Upper lobe of left lung (tissue), 6 donors: ENCODE measurements at regions not wholly inside any gene's neighbourhood (a gene's known extent, or its start where the extent isn't known, plus 50 kb on each side); places are given as distances from the start of the nearest gene placed in this dataset.
A peak's percentile ranks its signal among the peaks of the same experiment; 100 is the strongest.
"Not testable (repeated sequence)": the region's sequence is repeated elsewhere in the genome, so short reads cannot be mapped to it uniquely, and the experiment has no call there.

Experiments
- ATAC-seq, 2 donors: fragments of 200-7000 bp; cut with Tn5 transposase; one replicate each; pipeline ENCODE4 v1.9.1; 2022; ENCODE audit warnings: mild to moderate bottlenecking in 2 of 2, moderate library complexity in 2 of 2; ENCODE audit not compliant: low FRiP score in 2 of 2
- DNase-seq, 2 donors: peaks; one replicate each; pipeline ENCODE4 v3.0.0-alpha.2; 2019 to 2020
- H3K27ac ChIP-seq, 4 donors: fragments of 200-600 bp; sonication (generic); one replicate each; pipeline ENCODE4 v1.5.1; 2016 to 2019
- H3K27me3 ChIP-seq, 4 donors: fragments of 200-600 bp; sonication (generic); one replicate each; pipeline ENCODE4 v1.5.1; 2017 to 2019
- H3K36me3 ChIP-seq, 4 donors: fragments of 200-600 bp; sonication (generic); one replicate each; pipeline ENCODE4 v1.5.1; 2016 to 2019
- H3K4me1 ChIP-seq, 4 donors: fragments of 200-600 bp; sonication (generic); one replicate each; pipeline ENCODE4 v1.5.1; 2018 to 2019
- H3K4me3 ChIP-seq, 4 donors: fragments of 200-600 bp; sonication (generic); one replicate each; pipeline ENCODE4 v1.5.1; 2017 to 2019; ENCODE audit warnings: mild to moderate bottlenecking in 2 of 4, moderate library complexity in 1 of 4
- H3K9me3 ChIP-seq, 4 donors: fragments of 200-600 bp; sonication (generic); one replicate each; pipeline ENCODE4 v1.5.1; 2018 to 2019
- CTCF ChIP-seq, 6 experiments: fragments of 450-650 bp in 4 of 6; fragments of 200-600 bp in 2 of 6; sonication (generic) in 2 of 6; IDR thresholded peaks; one replicate each; pipeline ENCODE4 v1.5.1; 2016 to 2019; ENCODE audit warnings: antibody characterized with exemption in 6 of 6
- EP300 ChIP-seq, 4 donors: sonication (generic); formaldehyde crosslinking; IDR thresholded peaks; one replicate each; pipeline ENCODE4 v1.5.1; 2017; ENCODE audit warnings: antibody characterized with exemption in 4 of 4, control low read depth in 2 of 4
- POLR2A ChIP-seq, 4 donors: fragments of 450-650 bp; IDR thresholded peaks; one replicate each; pipeline ENCODE4 v1.5.1; 2016 to 2017; ENCODE audit warnings: antibody characterized with exemption in 4 of 4, mild to moderate bottlenecking in 2 of 4
- POLR2AphosphoS5 ChIP-seq, 2 donors: sonication (generic); formaldehyde crosslinking; IDR thresholded peaks; one replicate each; pipeline ENCODE4 v1.5.1; 2017; ENCODE audit warnings: antibody characterized with exemption in 2 of 2
- WGBS, 2 donors: methylation state at CpG; one replicate each; pipeline ENCODE4 v1.1.5; 2017 to 2018; 5-methylcytosine and 5-hydroxymethylcytosine counted together
- donor health status: DM: no; HTN: no; CAD: no; lungs with moderate emphysema.
- donor health status: DM: no; HTN: yes; CAD: no; lungs with severe emphysema.

- no peaks in the 10 kb centered on the region for H3K27me3 ChIP-seq
- H3K9me3 ChIP-seq, result no peaks in the 10 kb centered on the region
- H3K36me3 ChIP-seq, result no peaks in the 10 kb centered on the region
- no peak for DNase-seq
- H3K4me3 ChIP-seq, result no peak overlapping the region
- no peaks in the 10 kb centered on the region for H3K4me1 ChIP-seq
- WGBS, 2 donors, result 60 to 65% methylated on average over 4 of the region's 4 CpGs
- no peak for TF ChIP-seq EP300 (IDR thresholded peaks at IDR 0.05)
- TF ChIP-seq POLR2AphosphoS5 (IDR thresholded peaks at IDR 0.05), result no peak
- TF ChIP-seq CTCF (IDR thresholded peaks at IDR 0.05), result no peak
- no peak for TF ChIP-seq POLR2A (IDR thresholded peaks at IDR 0.05)
- no peak for ATAC-seq
- H3K27ac ChIP-seq, result no peak overlapping the region
These were observed 666.7 kb upstream of the RAG2 start for GRCh38 chr11:37264783-37265182.

GRCh38 chr11:37264060-37264459 is 666.0 kb upstream of the RAG2 start:
- TF ChIP-seq POLR2AphosphoS5 (IDR thresholded peaks at IDR 0.05) (no peak), EP300 (IDR thresholded peaks at IDR 0.05) (no peak), POLR2A (IDR thresholded peaks at IDR 0.05) (no peak), CTCF (IDR thresholded peaks at IDR 0.05) (no peak)
- H3K27ac ChIP-seq, result no peak overlapping the region
- ATAC-seq (no peak), DNase-seq (no peak)
- H3K4me1 ChIP-seq, result no peaks in the 10 kb centered on the region
- H3K9me3 ChIP-seq, result no peaks in the 10 kb centered on the region
- H3K27me3 ChIP-seq, result no peaks in the 10 kb centered on the region
- 50 to 56% methylated on average over 1 of the region's 1 CpG for WGBS, 2 donors
- H3K4me3 ChIP-seq, result no peak overlapping the region
- H3K36me3 ChIP-seq, result no peaks in the 10 kb centered on the region

GRCh38 chr11:37263467-37263866 is 665.4 kb upstream of the RAG2 start:
- H3K36me3 ChIP-seq, ATAC-seq, H3K27ac ChIP-seq, H3K9me3 ChIP-seq, H3K4me1 ChIP-seq, H3K4me3 ChIP-seq, H3K27me3 ChIP-seq, DNase-seq: not testable (repeated sequence)
- WGBS, 2 donors, result 85% methylated on average over 9 of the region's 9 CpGs

GRCh38 chr11:37259734-37260133 is 661.7 kb upstream of the RAG2 start:
- 33 to 54% methylated on average over 3 of the region's 3 CpGs for WGBS, 2 donors
- H3K36me3 ChIP-seq, result no peaks in the 10 kb centered on the region
- no peak overlapping the region for H3K4me3 ChIP-seq
- no peak overlapping the region for H3K27ac ChIP-seq
- no peaks in the 10 kb centered on the region for H3K4me1 ChIP-seq
- DNase-seq, result no peak
- no peak for ATAC-seq
- H3K27me3 ChIP-seq, result no peaks in the 10 kb centered on the region
- no peaks in the 10 kb centered on the region for H3K9me3 ChIP-seq
- TF ChIP-seq POLR2A (IDR thresholded peaks at IDR 0.05) (no peak), EP300 (IDR thresholded peaks at IDR 0.05) (no peak), POLR2AphosphoS5 (IDR thresholded peaks at IDR 0.05) (no peak), CTCF (IDR thresholded peaks at IDR 0.05) (no peak)

- TF ChIP-seq CTCF (IDR thresholded peaks at IDR 0.05) (no peak), POLR2A (IDR thresholded peaks at IDR 0.05) (no peak), EP300 (IDR thresholded peaks at IDR 0.05) (no peak), POLR2AphosphoS5 (IDR thresholded peaks at IDR 0.05) (no peak)
- H3K4me3 ChIP-seq, result no peak overlapping the region
- no peaks in the 10 kb centered on the region for H3K9me3 ChIP-seq
- 69 to 87% methylated on average over 2 of the region's 2 CpGs for WGBS, 2 donors
- ATAC-seq (no peak), DNase-seq (no peak)
- no peaks in the 10 kb centered on the region for H3K27me3 ChIP-seq
- H3K27ac ChIP-seq, result no peak overlapping the region
- no peaks in the 10 kb centered on the region for H3K36me3 ChIP-seq
- H3K4me1 ChIP-seq, result no peaks in the 10 kb centered on the region
These were observed 650.1 kb upstream of the RAG2 start for GRCh38 chr11:37248145-37248544.

- not testable (repeated sequence) for H3K4me3 ChIP-seq, H3K27me3 ChIP-seq, H3K27ac ChIP-seq, ATAC-seq, H3K4me1 ChIP-seq, H3K9me3 ChIP-seq, H3K36me3 ChIP-seq
- 88% methylated on average over 15 of the region's 15 CpGs for WGBS, 2 donors
- DNase-seq, result peak in 1 of 2 donors; percentile 33
These were observed 648.1 kb upstream of the RAG2 start for GRCh38 chr11:37246092-37246491.
